Astrocyte (in vitro differentiated cells and primary cell): ENCODE measurements at regions not wholly inside any gene's neighbourhood (a gene's known extent, or its start where the extent isn't known, plus 50 kb on each side); places are given as distances from the start of the nearest gene placed in this dataset.

ENCODE experiments used
- DNase-seq: peaks from one replicate; pipeline ENCODE4 v3.0.0-alpha.2; 2010; ENCODE audit warnings: low read depth
- FAIRE-seq: peaks from 2 replicates; lab custom pipeline; 2011; peaks lifted over from hg19 to GRCh38; lab: Jason Lieb, UNC
- H2AFZ ChIP-seq: 2 replicates; pipeline ENCODE4 v1.6.0; 2012; ENCODE audit warnings: low read depth, low read length, inconsistent platforms
- H3K27ac ChIP-seq: 2 replicates; pipeline ENCODE4 v1.5.1; 2011; ENCODE audit warnings: low read depth, low read length, inconsistent platforms
- H3K27me3 ChIP-seq: 2 replicates; pipeline ENCODE4 v1.6.0; 2011; ENCODE audit warnings: low read length, inconsistent platforms; ENCODE audit not compliant: insufficient read depth
- H3K36me3 ChIP-seq: 2 replicates; pipeline ENCODE4 v1.5.1; 2011; ENCODE audit warnings: low read length, inconsistent platforms; ENCODE audit not compliant: insufficient read depth
- H3K4me1 ChIP-seq: 2 replicates; pipeline ENCODE4 v1.5.1; 2011; ENCODE audit warnings: low read length, inconsistent platforms; ENCODE audit not compliant: insufficient read depth
- H3K4me2 ChIP-seq: 2 replicates; pipeline ENCODE4 v1.6.0; 2012; ENCODE audit warnings: low read length, inconsistent platforms
- H3K4me3 ChIP-seq: 2 replicates; pipeline ENCODE4 v1.5.1; 2011; ENCODE audit warnings: low read depth, mild to moderate bottlenecking, low read length, inconsistent platforms; ENCODE audit not compliant: insufficient read depth
- H3K79me2 ChIP-seq: 2 replicates; pipeline ENCODE4 v1.6.0; 2012; ENCODE audit warnings: mild to moderate bottlenecking, low read length, inconsistent platforms; ENCODE audit not compliant: insufficient read depth
- H3K9ac ChIP-seq: 2 replicates; pipeline ENCODE4 v1.6.0; 2012; ENCODE audit warnings: mild to moderate bottlenecking, low read length, inconsistent platforms
- H3K9me3 ChIP-seq: 2 replicates; pipeline ENCODE4 v1.5.1; 2012; ENCODE audit warnings: low read depth, mild to moderate bottlenecking, low read length, inconsistent platforms; ENCODE audit not compliant: insufficient read depth
- H4K20me1 ChIP-seq: 2 replicates; pipeline ENCODE4 v1.6.0; 2012; ENCODE audit warnings: low read length, inconsistent platforms; ENCODE audit not compliant: insufficient read depth
- H3K27ac Mint-ChIP-seq: one replicate; pipeline ENCODE4 v1.8.0; 2021; ENCODE audit warnings: mild to moderate bottlenecking, mixed read lengths; ENCODE audit not compliant: unreplicated experiment
- H3K27me3 Mint-ChIP-seq: one replicate; pipeline ENCODE4 v1.8.0; 2021; ENCODE audit warnings: low read depth, mixed read lengths; ENCODE audit not compliant: unreplicated experiment
- H3K36me3 Mint-ChIP-seq: one replicate; pipeline ENCODE4 v1.8.0; 2021; ENCODE audit warnings: low read depth, mixed read lengths; ENCODE audit not compliant: unreplicated experiment
- H3K4me1 Mint-ChIP-seq: one replicate; pipeline ENCODE4 v1.8.0; 2021; ENCODE audit warnings: low read depth, mixed read lengths; ENCODE audit not compliant: unreplicated experiment
- H3K4me3 Mint-ChIP-seq: one replicate; pipeline ENCODE4 v1.8.0; 2021; ENCODE audit warnings: mild to moderate bottlenecking, moderate library complexity, mixed read lengths; ENCODE audit not compliant: unreplicated experiment
- H3K9me3 Mint-ChIP-seq: one replicate; pipeline ENCODE4 v1.8.0; 2021; ENCODE audit warnings: mild to moderate bottlenecking, mixed read lengths; ENCODE audit not compliant: unreplicated experiment
- CTCF ChIP-seq: IDR thresholded peaks from 2 replicates; pipeline ENCODE4 v1.5.1; 2011; ENCODE audit warnings: low read depth, mild to moderate bottlenecking, inconsistent platforms, low read length, moderate library complexity; ENCODE audit not compliant: insufficient read depth
- EZH2 ChIP-seq: IDR thresholded peaks from 2 replicates; pipeline ENCODE4 v1.6.1; 2012; ENCODE audit warnings: mild to moderate bottlenecking, low read length, inconsistent platforms; ENCODE audit not compliant: insufficient read depth

- no peaks in the 10 kb centered on the region for H3K27me3 ChIP-seq
- H3K4me3 ChIP-seq: no peak overlapping the region
- Mint-ChIP-seq H3K27me3 (no peaks in the 10 kb centered on the region), H3K4me1 (no peaks in the 10 kb centered on the region), H3K4me3 (no peak overlapping the region), H3K36me3 (no peaks in the 10 kb centered on the region), H3K27ac (no peak overlapping the region), H3K9me3 (peaks cover 15% of the 10 kb centered on the region)
- no peaks in the 10 kb centered on the region for H3K36me3 ChIP-seq
- no peak overlapping the region for H3K27ac ChIP-seq
- DNase-seq: no peak
- H3K4me2 ChIP-seq: no peak overlapping the region
- no peak for FAIRE-seq
- H4K20me1 ChIP-seq: no peaks in the 10 kb centered on the region
- H3K9ac ChIP-seq: no peak overlapping the region
- no peak for TF ChIP-seq CTCF
- H2AFZ ChIP-seq: no peak overlapping the region
- H3K4me1 ChIP-seq: no peaks in the 10 kb centered on the region
- no peaks in the 10 kb centered on the region for H3K79me2 ChIP-seq
- H3K9me3 ChIP-seq: no peaks in the 10 kb centered on the region
These were observed 594.6 kb downstream of the TBC1D22A start for GRCh38 chr22:47357086-47357485.

GRCh38 chr22:47356511-47357011 is 594.1 kb downstream of the TBC1D22A start:
- no peaks in the 10 kb centered on the region for H3K79me2 ChIP-seq
- no peaks in the 10 kb centered on the region for H3K36me3 ChIP-seq
- Mint-ChIP-seq H3K4me3 (no peak overlapping the region), H3K27me3 (no peaks in the 10 kb centered on the region), H3K36me3 (no peaks in the 10 kb centered on the region), H3K4me1 (no peaks in the 10 kb centered on the region), H3K9me3 (peaks cover 19% of the 10 kb centered on the region), H3K27ac (no peak overlapping the region)
- H3K4me2 ChIP-seq: no peak overlapping the region
- no peak for DNase-seq
- H3K9me3 ChIP-seq: no peaks in the 10 kb centered on the region
- H3K27ac ChIP-seq: no peak overlapping the region
- H3K27me3 ChIP-seq: no peaks in the 10 kb centered on the region
- no peak overlapping the region for H3K4me3 ChIP-seq
- TF ChIP-seq CTCF (no peak), EZH2 (no peak)
- H2AFZ ChIP-seq: no peak overlapping the region
- no peaks in the 10 kb centered on the region for H4K20me1 ChIP-seq
- no peak for FAIRE-seq
- no peaks in the 10 kb centered on the region for H3K4me1 ChIP-seq
- H3K9ac ChIP-seq: no peak overlapping the region

- Histone ChIP-seq H3K9ac (no peak overlapping the region), H4K20me1 (no peaks in the 10 kb centered on the region), H3K9me3 (no peaks in the 10 kb centered on the region), H3K27ac (no peak overlapping the region), H3K4me2 (no peak overlapping the region), H3K79me2 (no peaks in the 10 kb centered on the region), H3K36me3 (no peaks in the 10 kb centered on the region), H3K4me3 (no peak overlapping the region), H2AFZ (no peak overlapping the region), H3K27me3 (no peaks in the 10 kb centered on the region), H3K4me1 (no peaks in the 10 kb centered on the region)
- DNase-seq: no peak
- no peak overlapping the region for H3K4me3 Mint-ChIP-seq
- H3K4me1 Mint-ChIP-seq: no peaks in the 10 kb centered on the region
- H3K36me3 Mint-ChIP-seq: no peaks in the 10 kb centered on the region
- no peak for FAIRE-seq
- no peak for TF ChIP-seq EZH2
- no peak for TF ChIP-seq CTCF
- no peaks in the 10 kb centered on the region for H3K27me3 Mint-ChIP-seq
- H3K9me3 Mint-ChIP-seq: peaks cover 20% of the 10 kb centered on the region
- H3K27ac Mint-ChIP-seq: no peak overlapping the region
These were observed 593.5 kb downstream of the TBC1D22A start for GRCh38 chr22:47355776-47356510.
